ENCODE measurements at regions not wholly inside any gene's neighbourhood (a gene's known extent, or its start where the extent isn't known, plus 50 kb on each side); places are given as distances from the start of the nearest gene placed in this dataset.
"Not testable (repeated sequence)": the region's sequence is repeated elsewhere in the genome, so short reads cannot be mapped to it uniquely, and the experiment has no call there.

- H3K4me3 ChIP-seq; H3K4me1 ChIP-seq (replicated peaks); H3K27me3 ChIP-seq (replicated peaks; ENCODE audit: insufficient read depth); H3K9me3 ChIP-seq; intact Hi-C loops (cut with DNase I); DNase-seq (ENCODE audit: low spot score); H3K36me3 ChIP-seq; H3K27ac ChIP-seq: not testable (repeated sequence)
- WGBS: 15% methylated on average over 5 of the region's 5 CpGs
Measured at GRCh38 chr16:16570055-16570454, 191.1 kb downstream of the NPIPA7 start.

GRCh38 chr16:16570874-16571273 lies 191.9 kb downstream of the NPIPA7 start:
- H3K4me1 ChIP-seq (replicated peaks); H3K9me3 ChIP-seq; H3K4me3 ChIP-seq; H3K27ac ChIP-seq; DNase-seq (ENCODE audit: low spot score); intact Hi-C loops (cut with DNase I); H3K27me3 ChIP-seq (replicated peaks; ENCODE audit: insufficient read depth); H3K36me3 ChIP-seq: not testable (repeated sequence)
- 63% methylated on average over 2 of the region's 2 CpGs for WGBS

GRCh38 chr16:16572130-16572774 lies 193.3 kb downstream of the NPIPA7 start:
- not testable (repeated sequence) for H3K36me3 ChIP-seq

GRCh38 chr16:16577062-16577461 lies 198.1 kb downstream of the NPIPA7 start:
- H3K36me3 ChIP-seq; DNase-seq (ENCODE audit: low spot score); intact Hi-C loops (cut with DNase I); H3K27ac ChIP-seq; H3K9me3 ChIP-seq; H3K27me3 ChIP-seq (replicated peaks; ENCODE audit: insufficient read depth); H3K4me3 ChIP-seq; H3K4me1 ChIP-seq (replicated peaks): not testable (repeated sequence)
- WGBS: 60% methylated on average over 5 of the region's 5 CpGs

More at GRCh38 chr16:16572130-16572774, 193.3 kb downstream of the NPIPA7 start:
- H3K27ac ChIP-seq; H3K4me1 ChIP-seq (replicated peaks); intact Hi-C loops (cut with DNase I); DNase-seq (ENCODE audit: low spot score); H3K4me3 ChIP-seq; H3K27me3 ChIP-seq (replicated peaks; ENCODE audit: insufficient read depth); H3K9me3 ChIP-seq: not testable (repeated sequence)
- 67% methylated on average over 8 of the region's 10 CpGs for WGBS

- no peaks in the 10 kb centered on the region for H3K4me1 ChIP-seq (replicated peaks)
- no peaks in the 10 kb centered on the region for H3K36me3 ChIP-seq
- no peaks in the 10 kb centered on the region for H3K9me3 ChIP-seq
- intact Hi-C loops (cut with DNase I): no loop called here
- H3K27ac ChIP-seq: no peak overlapping the region
- TF ChIP-seq CTCF (IDR thresholded peaks at IDR 0.05): no peak
- TF ChIP-seq POLR2A (IDR thresholded peaks at IDR 0.05): no peak
- no peak for TF ChIP-seq POLR2AphosphoS5 (IDR thresholded peaks at IDR 0.05)
- no peak for DNase-seq (ENCODE audit: low spot score)
- H3K27me3 ChIP-seq (replicated peaks; ENCODE audit: insufficient read depth): no peaks in the 10 kb centered on the region
- no peak overlapping the region for H3K4me3 ChIP-seq
- WGBS: 94% methylated on average over 5 of the region's 5 CpGs
Measured at GRCh38 chr16:16578701-16579100, 199.8 kb downstream of the NPIPA7 start.

- WGBS: 82% methylated on average over 7 of the region's 7 CpGs
- H3K27ac ChIP-seq; DNase-seq (ENCODE audit: low spot score); intact Hi-C loops (cut with DNase I); H3K4me3 ChIP-seq; H3K4me1 ChIP-seq (replicated peaks); H3K9me3 ChIP-seq; H3K36me3 ChIP-seq; H3K27me3 ChIP-seq (replicated peaks; ENCODE audit: insufficient read depth): not testable (repeated sequence)
Measured at GRCh38 chr16:16582916-16583315, 204.0 kb downstream of the NPIPA7 start.

- DNase-seq (ENCODE audit: low spot score); H3K4me1 ChIP-seq (replicated peaks): not testable (repeated sequence)
Measured at GRCh38 chr16:16586073-16586651, 207.2 kb downstream of the NPIPA7 start.

GRCh38 chr16:16586969-16587368 lies 208.0 kb downstream of the NPIPA7 start:
- WGBS: 89% methylated on average over 4 of the region's 6 CpGs
- not testable (repeated sequence) for H3K36me3 ChIP-seq

More at GRCh38 chr16:16586073-16586651, 207.2 kb downstream of the NPIPA7 start:
- 75% methylated on average over 6 of the region's 7 CpGs for WGBS
- H3K9me3 ChIP-seq; intact Hi-C loops (cut with DNase I); H3K36me3 ChIP-seq; H3K27ac ChIP-seq; H3K4me3 ChIP-seq; H3K27me3 ChIP-seq (replicated peaks; ENCODE audit: insufficient read depth): not testable (repeated sequence)

GRCh38 chr16:16588436-16588835 lies 209.5 kb downstream of the NPIPA7 start:
- WGBS: 79% methylated on average over 7 of the region's 7 CpGs
- intact Hi-C loops (cut with DNase I); H3K27ac ChIP-seq; H3K27me3 ChIP-seq (replicated peaks; ENCODE audit: insufficient read depth); H3K9me3 ChIP-seq; H3K36me3 ChIP-seq; H3K4me3 ChIP-seq; H3K4me1 ChIP-seq (replicated peaks); DNase-seq (ENCODE audit: low spot score): not testable (repeated sequence)

More at GRCh38 chr16:16586969-16587368, 208.0 kb downstream of the NPIPA7 start:
- H3K27ac ChIP-seq; DNase-seq (ENCODE audit: low spot score); H3K4me3 ChIP-seq; H3K4me1 ChIP-seq (replicated peaks); intact Hi-C loops (cut with DNase I); H3K27me3 ChIP-seq (replicated peaks; ENCODE audit: insufficient read depth); H3K9me3 ChIP-seq: not testable (repeated sequence)

- H3K4me3 ChIP-seq; H3K36me3 ChIP-seq; H3K4me1 ChIP-seq (replicated peaks); H3K27ac ChIP-seq; intact Hi-C loops (cut with DNase I); DNase-seq (ENCODE audit: low spot score); H3K9me3 ChIP-seq; H3K27me3 ChIP-seq (replicated peaks; ENCODE audit: insufficient read depth): not testable (repeated sequence)
- WGBS: 0% methylated on average over 1 of the region's 4 CpGs
Measured at GRCh38 chr16:16590654-16591318, 211.8 kb downstream of the NPIPA7 start.

All from prostate gland (tissue), 2 donors.